OCI-LY1 (cell line): ENCODE measurements at regions not wholly inside any gene's neighbourhood (a gene's known extent, or its start where the extent isn't known, plus 50 kb on each side); places are given as distances from the start of the nearest gene placed in this dataset.

Experiments used
- EZH2 ChIP-seq: fragments of 200-600 bp; sonication (generic), shearing (Covaris generic); IDR thresholded peaks from 2 replicates; pipeline ENCODE4 v1.8.0; 2017; ENCODE audit warnings: borderline replicate concordance, mixed run types, mild to moderate bottlenecking, antibody characterized with exemption, low read length, moderate library complexity, mixed read lengths
- TF ChIP-seq, protein P1 (sequence below): fragments of 200-600 bp; sonication (generic), shearing (Covaris generic); IDR thresholded peaks from 2 replicates; pipeline ENCODE4 v1.5.1; 2017; ENCODE audit warnings: mild to moderate bottlenecking, antibody characterized with exemption, low read length, moderate library complexity, mixed read lengths

DNA sequence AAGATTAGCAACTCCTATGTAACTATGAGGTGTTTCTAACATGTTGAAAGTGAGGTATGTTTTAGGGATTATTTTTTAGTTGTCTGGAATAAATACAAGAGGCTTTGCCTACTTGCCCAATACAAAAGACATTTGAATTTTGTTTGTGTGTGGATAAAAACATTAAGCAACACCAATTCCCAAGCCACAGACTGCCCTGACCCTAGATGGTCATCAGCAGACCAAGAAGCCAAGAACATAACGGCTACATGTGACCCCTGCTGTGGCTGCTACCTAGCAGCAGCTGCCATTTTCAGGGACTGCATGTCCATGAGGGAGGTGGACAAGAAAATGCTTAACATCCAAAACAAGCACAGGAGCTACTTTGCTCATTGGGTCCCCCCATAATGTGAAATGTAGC is 70.5 kb upstream of the QRFPR start:
- TF ChIP-seq EZH2: no peak
- TF ChIP-seq, protein P1, sequence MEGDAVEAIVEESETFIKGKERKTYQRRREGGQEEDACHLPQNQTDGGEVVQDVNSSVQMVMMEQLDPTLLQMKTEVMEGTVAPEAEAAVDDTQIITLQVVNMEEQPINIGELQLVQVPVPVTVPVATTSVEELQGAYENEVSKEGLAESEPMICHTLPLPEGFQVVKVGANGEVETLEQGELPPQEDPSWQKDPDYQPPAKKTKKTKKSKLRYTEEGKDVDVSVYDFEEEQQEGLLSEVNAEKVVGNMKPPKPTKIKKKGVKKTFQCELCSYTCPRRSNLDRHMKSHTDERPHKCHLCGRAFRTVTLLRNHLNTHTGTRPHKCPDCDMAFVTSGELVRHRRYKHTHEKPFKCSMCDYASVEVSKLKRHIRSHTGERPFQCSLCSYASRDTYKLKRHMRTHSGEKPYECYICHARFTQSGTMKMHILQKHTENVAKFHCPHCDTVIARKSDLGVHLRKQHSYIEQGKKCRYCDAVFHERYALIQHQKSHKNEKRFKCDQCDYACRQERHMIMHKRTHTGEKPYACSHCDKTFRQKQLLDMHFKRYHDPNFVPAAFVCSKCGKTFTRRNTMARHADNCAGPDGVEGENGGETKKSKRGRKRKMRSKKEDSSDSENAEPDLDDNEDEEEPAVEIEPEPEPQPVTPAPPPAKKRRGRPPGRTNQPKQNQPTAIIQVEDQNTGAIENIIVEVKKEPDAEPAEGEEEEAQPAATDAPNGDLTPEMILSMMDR: no peak
